ENCODE measurements at regions not wholly inside any gene's neighbourhood (a gene's known extent, or its start where the extent isn't known, plus 50 kb on each side); places are given as distances from the start of the nearest gene placed in this dataset.

GRCh38 chr7:85456254-85456653 lies 269.4 kb upstream of the SEMA3D start:
- H3K4me2 ChIP-seq (ENCODE audit: low read length): no peak overlapping the region
- TF ChIP-seq RAD21 (conservative IDR thresholded peaks at IDR 0.05) (no peak), CTCF (IDR thresholded peaks at IDR 0.05; ENCODE audit: poor library complexity, severe bottlenecking) (no peak), MXI1 (conservative IDR thresholded peaks at IDR 0.05; ENCODE audit: poor library complexity, severe bottlenecking) (no peak), TAF1 (IDR thresholded peaks at IDR 0.05; ENCODE audit: low read depth) (no peak), POLR2AphosphoS5 (IDR thresholded peaks at IDR 0.05) (no peak), SMC3 (conservative IDR thresholded peaks at IDR 0.05; ENCODE audit: poor library complexity) (no peak), EP300 (conservative IDR thresholded peaks at IDR 0.05; ENCODE audit: poor library complexity, severe bottlenecking) (no peak), REST (IDR thresholded peaks at IDR 0.05; ENCODE audit: borderline replicate concordance) (no peak), EZH2 (IDR thresholded peaks at IDR 0.05; ENCODE audit: borderline replicate concordance, insufficient read depth, low read length, poor library complexity, severe bottlenecking) (no peak)
- H3K79me2 ChIP-seq (replicated peaks; ENCODE audit: insufficient read depth, low read length): no peaks in the 10 kb centered on the region
- no peaks in the 10 kb centered on the region for H3K9me3 ChIP-seq (ENCODE audit: low read length)
- H3K4me3 ChIP-seq (ENCODE audit: low read length): no peak overlapping the region
- no peak overlapping the region for H3K27ac ChIP-seq (ENCODE audit: low read length)
- H3K36me3 ChIP-seq (ENCODE audit: insufficient read depth, low read length): no peaks in the 10 kb centered on the region
- no peaks in the 10 kb centered on the region for H3K9me2 ChIP-seq (ENCODE audit: insufficient read depth, low read length)
- H3F3A ChIP-seq (ENCODE audit: insufficient read depth, low read length, poor library complexity, severe bottlenecking): no peaks in the 10 kb centered on the region
- no peaks in the 10 kb centered on the region for H3K27me3 ChIP-seq (ENCODE audit: insufficient read depth, low read depth, low read length)
- no peak overlapping the region for H3K9ac ChIP-seq (ENCODE audit: low read length)
- no peak overlapping the region for H2AFZ ChIP-seq (ENCODE audit: low read depth, low read length)
- H4K20me1 ChIP-seq (ENCODE audit: insufficient read depth): no peaks in the 10 kb centered on the region

- no peaks in the 10 kb centered on the region for H3K79me2 ChIP-seq (replicated peaks; ENCODE audit: insufficient read depth, low read length)
- H3K27ac ChIP-seq (ENCODE audit: low read length): no peak overlapping the region
- H3K9me2 ChIP-seq (ENCODE audit: insufficient read depth, low read length): no peaks in the 10 kb centered on the region
- H3K9me3 ChIP-seq (ENCODE audit: low read length): no peaks in the 10 kb centered on the region
- no peak overlapping the region for H3K9ac ChIP-seq (ENCODE audit: low read length)
- no peak overlapping the region for H3K4me3 ChIP-seq (ENCODE audit: low read length)
- no peaks in the 10 kb centered on the region for H3K27me3 ChIP-seq (ENCODE audit: insufficient read depth, low read depth, low read length)
- H3K4me2 ChIP-seq (ENCODE audit: low read length): no peak overlapping the region
- H3F3A ChIP-seq (ENCODE audit: insufficient read depth, low read length, poor library complexity, severe bottlenecking): no peaks in the 10 kb centered on the region
- TF ChIP-seq CTCF (IDR thresholded peaks at IDR 0.05; ENCODE audit: poor library complexity, severe bottlenecking): no peak
- no peak for TF ChIP-seq SMC3 (conservative IDR thresholded peaks at IDR 0.05; ENCODE audit: poor library complexity)
- TF ChIP-seq RAD21 (conservative IDR thresholded peaks at IDR 0.05): no peak
- TF ChIP-seq MXI1 (conservative IDR thresholded peaks at IDR 0.05; ENCODE audit: poor library complexity, severe bottlenecking): no peak
- H3K36me3 ChIP-seq (ENCODE audit: insufficient read depth, low read length): no peaks in the 10 kb centered on the region
- H4K20me1 ChIP-seq (ENCODE audit: insufficient read depth): no peaks in the 10 kb centered on the region
- no peak overlapping the region for H2AFZ ChIP-seq (ENCODE audit: low read depth, low read length)
Measured at GRCh38 chr7:85454904-85455303, 268.0 kb upstream of the SEMA3D start.
